H1 (cell line): ENCODE measurements at regions not wholly inside any gene's neighbourhood (a gene's known extent, or its start where the extent isn't known, plus 50 kb on each side); places are given as distances from the start of the nearest gene placed in this dataset.

Experiments used
- CTCF ChIA-PET: fragments of 300-600 bp; sonication (Branson Sonifier 250); formaldehyde crosslinking; loops from one replicate; lab custom pipeline; 2021; ENCODE audit not compliant: partially characterized antibody; lab: Charles Lee
- POLR2A ChIA-PET: fragments of 300-600 bp; sonication (Branson Sonifier 250); formaldehyde crosslinking; loops from one replicate; lab custom pipeline; 2021; ENCODE audit warnings: inconsistent platforms; ENCODE audit not compliant: partially characterized antibody; lab: Charles Lee
- DNase-seq, 2 experiments: peaks; one replicate each; pipeline versions ENCODE4 v3.0.0 to v3.0.0-alpha.2; 2010 to 2022; ENCODE audit warnings: low spot score in 2 of 2, low read depth in 1 of 2, mixed read lengths in 1 of 2
- FAIRE-seq: peaks from 2 replicates; lab custom pipeline; 2011; peaks lifted over from hg19 to GRCh38; lab: Jason Lieb, UNC
- H2AFZ ChIP-seq: 2 replicates; pipeline ENCODE4 v1.8.1; 2012; ENCODE audit warnings: low read length, inconsistent platforms
- H2AK5ac ChIP-seq: 2 replicates; pipeline ENCODE4 v1.6.1; 2013; ENCODE audit warnings: low read depth, low read length
- H2BK120ac ChIP-seq: replicated peaks from 2 replicates; pipeline ENCODE3; 2013; ENCODE audit warnings: low read depth, low read length, inconsistent platforms
- H2BK12ac ChIP-seq: 2 replicates; pipeline ENCODE4 v1.6.1; 2013; ENCODE audit warnings: low read depth, low read length
- H2BK15ac ChIP-seq: 2 replicates; pipeline ENCODE4 v1.6.1; 2013; ENCODE audit warnings: low read length
- H2BK20ac ChIP-seq: 2 replicates; pipeline ENCODE4 v1.6.1; 2013; ENCODE audit warnings: low read length
- H2BK5ac ChIP-seq: 2 replicates; pipeline ENCODE4 v1.6.1; 2013; ENCODE audit warnings: low read depth, low read length
- H3K14ac ChIP-seq: 2 replicates; pipeline ENCODE4 v1.6.1; 2013; ENCODE audit warnings: inconsistent platforms; ENCODE audit not compliant: insufficient read length
- H3K18ac ChIP-seq: 2 replicates; pipeline ENCODE4 v1.6.1; 2013; ENCODE audit warnings: low read length; ENCODE audit errors: extremely low read depth
- H3K23ac ChIP-seq: 2 replicates; pipeline ENCODE4 v1.6.1; 2013; ENCODE audit warnings: inconsistent platforms; ENCODE audit not compliant: insufficient read length
- H3K23me2 ChIP-seq: 2 replicates; pipeline ENCODE4 v1.6.1; 2013; ENCODE audit warnings: low read depth, low read length
- H3K27ac ChIP-seq: 2 replicates; pipeline ENCODE4 v1.6.1; 2011; ENCODE audit warnings: low read depth, low read length, inconsistent platforms
- H3K27me3 ChIP-seq, 4 experiments: replicated peaks in 1 of 4; 1 replicate in 1 of 4; 2 replicates in 3 of 4; pipeline versions ENCODE4 v1.6.1 to v1.8.1; 2011 to 2013; ENCODE audit warnings: low read length in 3 of 4, mild to moderate bottlenecking in 3 of 4, inconsistent platforms in 2 of 4, mixed read lengths in 2 of 4, moderate library complexity in 1 of 4; ENCODE audit not compliant: control insufficient read depth in 3 of 4, insufficient read depth in 3 of 4; ENCODE audit errors: extremely low read depth in 1 of 4
- H3K36me3 ChIP-seq, 4 experiments: 2 replicates each; pipeline versions ENCODE4 v1.6.1 to v1.8.1; 2011 to 2013; ENCODE audit warnings: mild to moderate bottlenecking in 4 of 4, low read length in 3 of 4, moderate library complexity in 2 of 4, control low read depth in 1 of 4, inconsistent platforms in 1 of 4; ENCODE audit not compliant: insufficient read depth in 4 of 4, control insufficient read depth in 2 of 4
- H3K4ac ChIP-seq: replicated peaks from 2 replicates; pipeline ENCODE3; 2013; ENCODE audit warnings: low read length, low read depth, mixed read lengths, inconsistent platforms; ENCODE audit not compliant: insufficient read length
- H3K4me1 ChIP-seq, 4 experiments: replicated peaks in 1 of 4; 1 replicate in 1 of 4; 2 replicates in 3 of 4; pipeline versions ENCODE4 v1.6.1 to v1.8.1; 2011 to 2013; ENCODE audit warnings: low read length in 3 of 4, inconsistent platforms in 2 of 4, mixed read lengths in 1 of 4; ENCODE audit not compliant: insufficient read depth in 4 of 4, control insufficient read depth in 3 of 4
- H3K4me2 ChIP-seq, 2 experiments: 2 replicates each; pipeline versions ENCODE4 v1.6.1 to v1.8.1; 2011 to 2013; ENCODE audit warnings: low read depth in 2 of 2, low read length in 2 of 2, control low read depth in 1 of 2, inconsistent platforms in 1 of 2, mild to moderate bottlenecking in 1 of 2; ENCODE audit not compliant: insufficient read depth in 1 of 2
- H3K4me3 ChIP-seq, 4 experiments: fragments of 200-600, 300-600 bp in 1 of 4; sonication (generic), shearing (Covaris generic), sonication (Bioruptor Twin) in 1 of 4; 2 replicates each; pipeline versions ENCODE4 v1.5.1 to v1.8.1; 2011 to 2016; ENCODE audit warnings: low read length in 4 of 4, low read depth in 3 of 4, control low read depth in 2 of 4, inconsistent platforms in 2 of 4, mild to moderate bottlenecking in 2 of 4, mixed read lengths in 1 of 4, moderate library complexity in 1 of 4; ENCODE audit not compliant: insufficient read depth in 2 of 4; ENCODE audit errors: extremely low read depth in 1 of 4
- H3K56ac ChIP-seq: replicated peaks from 2 replicates; pipeline ENCODE3; 2013; ENCODE audit warnings: low read depth, mild to moderate bottlenecking, mixed read lengths, low read length, inconsistent platforms; ENCODE audit not compliant: insufficient read length
- H3K79me1 ChIP-seq: 2 replicates; pipeline ENCODE4 v1.6.1; 2013; ENCODE audit warnings: low read depth, low read length, control low read depth
- H3K79me2 ChIP-seq, 2 experiments: 2 replicates each; pipeline versions ENCODE4 v1.6.1 to v1.8.1; 2012 to 2013; ENCODE audit warnings: low read length in 2 of 2, mild to moderate bottlenecking in 2 of 2, inconsistent platforms in 1 of 2; ENCODE audit not compliant: insufficient read depth in 2 of 2, control insufficient read depth in 1 of 2
- H3K9ac ChIP-seq, 4 experiments: replicated peaks in 1 of 4; 1 replicate in 1 of 4; 2 replicates in 3 of 4; pipeline versions ENCODE4 v1.6.1 to v1.8.1; 2011 to 2013; ENCODE audit warnings: low read depth in 3 of 4, low read length in 3 of 4, control low read depth in 2 of 4, mild to moderate bottlenecking in 2 of 4, moderate library complexity in 2 of 4, inconsistent platforms in 1 of 4; ENCODE audit errors: extremely low read depth in 1 of 4
- H3K9me3 ChIP-seq, 2 experiments: 2 replicates each; pipeline versions ENCODE4 v1.6.1 to v1.8.1; 2012 to 2013; ENCODE audit warnings: mild to moderate bottlenecking in 2 of 2, moderate library complexity in 2 of 2, control low read depth in 1 of 2, inconsistent platforms in 1 of 2, low read depth in 1 of 2, low read length in 1 of 2, mixed read lengths in 1 of 2; ENCODE audit not compliant: insufficient read depth in 2 of 2
- H4K20me1 ChIP-seq, 2 experiments: replicated peaks in 1 of 2; 2 replicates each; pipeline versions ENCODE3 to v1.8.1; 2011 to 2013; ENCODE audit warnings: inconsistent platforms in 2 of 2, low read length in 2 of 2, mild to moderate bottlenecking in 1 of 2; ENCODE audit not compliant: insufficient read depth in 2 of 2, control insufficient read depth in 1 of 2
- H4K5ac ChIP-seq: 2 replicates; pipeline ENCODE4 v1.6.1; 2013; ENCODE audit warnings: low read length, low read depth, mixed read lengths, inconsistent platforms; ENCODE audit not compliant: insufficient read length
- H4K8ac ChIP-seq: 2 replicates; pipeline ENCODE4 v1.8.0; 2013; ENCODE audit warnings: mild to moderate bottlenecking, moderate library complexity, low read length, inconsistent platforms; ENCODE audit not compliant: insufficient read depth; ENCODE audit errors: extremely low read depth
- H4K91ac ChIP-seq: replicated peaks from 2 replicates; pipeline ENCODE3; 2013; ENCODE audit warnings: low read length, mixed read lengths, inconsistent platforms; ENCODE audit not compliant: insufficient read length
- CHD2 ChIP-seq: IDR thresholded peaks from 2 replicates; pipeline ENCODE4 v1.6.1; 2012; ENCODE audit warnings: low read length, improper control_type of control experiment
- EGR1 ChIP-seq: IDR thresholded peaks from 2 replicates; pipeline ENCODE4 v1.6.1; 2011; ENCODE audit warnings: low read depth, low read length, borderline replicate concordance
- MAX ChIP-seq: IDR thresholded peaks from 2 replicates; pipeline ENCODE4 v1.6.1; 2012; ENCODE audit warnings: inconsistent platforms
- NANOG ChIP-seq: IDR thresholded peaks from 2 replicates; pipeline ENCODE4 v1.6.1; 2011; ENCODE audit warnings: low read length, low read depth, mild to moderate bottlenecking, inconsistent platforms; ENCODE audit not compliant: insufficient read depth, poor library complexity, severe bottlenecking
- NRF1 ChIP-seq: IDR thresholded peaks from 2 replicates; pipeline ENCODE4 v1.6.1; 2011; ENCODE audit warnings: mild to moderate bottlenecking, low read depth, low read length, improper control_type of control experiment
- PHF8 ChIP-seq: fragments of 200-600 bp; sonication (generic); conservative IDR thresholded peaks from 2 replicates; pipeline ENCODE4 v1.7.1; 2012; ENCODE audit warnings: low read depth, mild to moderate bottlenecking, inconsistent platforms, low read length, moderate library complexity
- RBBP5 ChIP-seq: IDR thresholded peaks from 2 replicates; pipeline ENCODE4 v1.7.1; 2012; ENCODE audit warnings: low read depth, mild to moderate bottlenecking, inconsistent platforms, low read length, moderate library complexity, borderline replicate concordance
- SAP30 ChIP-seq: fragments of 300-600 bp; sonication (generic); IDR thresholded peaks from 2 replicates; pipeline ENCODE4 v1.7.1; 2012; ENCODE audit warnings: low read length, moderate library complexity, mild to moderate bottlenecking, inconsistent platforms; ENCODE audit not compliant: insufficient read depth, insufficient replicate concordance
- SIX5 ChIP-seq: IDR thresholded peaks from 2 replicates; pipeline ENCODE4 v1.6.1; 2011; ENCODE audit warnings: mild to moderate bottlenecking, low read depth, low read length
- TAF7 ChIP-seq: optimal IDR thresholded peaks from 2 replicates; pipeline ENCODE3; 2011; ENCODE audit warnings: low read depth, mild to moderate bottlenecking, inconsistent platforms, low read length, moderate library complexity, borderline replicate concordance
- WGBS, 2 experiments: shearing (Covaris generic) in 1 of 2; methylation state at CpG; one replicate each; pipeline versions ENCODE4 v1.1.6 to v1.1.7; 2013 to 2015; ENCODE audit warnings: low lambda C conversion rate in 2 of 2, mixed read lengths in 2 of 2, inconsistent platforms in 1 of 2, low coverage in 1 of 2, missing lambda C conversion rate in 1 of 2; ENCODE audit not compliant: insufficient replicate concordance in 2 of 2, insufficient coverage in 1 of 2, insufficient read length in 1 of 2; ENCODE audit errors: extremely low coverage in 1 of 2, missing lambda C conversion rate in 1 of 2; 5-methylcytosine and 5-hydroxymethylcytosine counted together

- ChIA-PET CTCF (interaction anchor here (0.9 to 1.8 kb wide), 9 partner anchors 10 to 228 kb away, joined by 3 to 13 read pairs (median 3); no protein-coding TSS in a partner anchor), POLR2A (no interaction called here)
- H2BK20ac ChIP-seq = no peak overlapping the region
- H3K36me3 ChIP-seq = 0 out of 8 replicates have a peak, but pooled peaks cover 0 to 3% (median 0%) of the 10 kb centered on the region in 4 experiments
- no peak overlapping the region for H2BK15ac ChIP-seq
- no peak overlapping the region for H3K23ac ChIP-seq
- H3K4ac ChIP-seq = no peak overlapping the region
- no peak overlapping the region for H2AK5ac ChIP-seq
- WGBS, 2 experiments = 95% methylated on average over 3 of the region's 3 CpGs; no CpG with 5 or more reads in 1 of the 2 experiments
- H3K4me2 ChIP-seq = no peak overlapping the region
- no peaks in the 10 kb centered on the region for H3K79me2 ChIP-seq
- H3K23me2 ChIP-seq = no peaks in the 10 kb centered on the region
- H2BK120ac ChIP-seq = no peak overlapping the region
- TF ChIP-seq NRF1 = no peak
- no peak for TF ChIP-seq EGR1
- TF ChIP-seq RBBP5 = no peak
- TF ChIP-seq SIX5 = no peak
- no peak for TF ChIP-seq CHD2
- no peak for TF ChIP-seq NANOG
- TF ChIP-seq TAF7 = no peak
- TF ChIP-seq MAX = no peak
- no peak for TF ChIP-seq PHF8
- no peak for TF ChIP-seq SAP30
- H4K5ac ChIP-seq = no peak overlapping the region
- no peak overlapping the region for H3K27ac ChIP-seq
- no peak overlapping the region for H3K14ac ChIP-seq
- no peak overlapping the region for H2AFZ ChIP-seq
- no peak overlapping the region for H3K18ac ChIP-seq
- no peaks in the 10 kb centered on the region for H4K20me1 ChIP-seq
- H3K79me1 ChIP-seq = no peaks in the 10 kb centered on the region
- peaks cover 0 to 8% (median 4%) of the 10 kb centered on the region in 4 experiments; a peak in 3 of 7 replicates for H3K4me1 ChIP-seq
- H2BK12ac ChIP-seq = no peak overlapping the region
- H2BK5ac ChIP-seq = no peak overlapping the region
- H3K9ac ChIP-seq = no peak overlapping the region
- no peak overlapping the region for H4K8ac ChIP-seq
- no peak overlapping the region for H3K56ac ChIP-seq
- no peak overlapping the region for H4K91ac ChIP-seq
- no peaks in the 10 kb centered on the region for H3K27me3 ChIP-seq
- H3K9me3 ChIP-seq = no peaks in the 10 kb centered on the region
- DNase-seq (no peak), FAIRE-seq (no peak)
- no peak overlapping the region for H3K4me3 ChIP-seq
These were observed 303.0 kb upstream of the TPM1 start for GRCh38 chr15:62739507-62739906.
